Prostate gland (tissue), 2 donors: ENCODE measurements at regions not wholly inside any gene's neighbourhood (a gene's known extent, or its start where the extent isn't known, plus 50 kb on each side); places are given as distances from the start of the nearest gene placed in this dataset.

Experiments used
- CTCF ChIP-seq, 4 experiments: fragments of 200-600 bp in 2 of 4; fragments of 450-650 bp in 2 of 4; sonication (generic) in 2 of 4; IDR thresholded peaks; 1 replicate in 3 of 4; 2 replicates in 1 of 4; pipeline ENCODE4 v1.5.1; 2016 to 2019; ENCODE audit warnings: antibody characterized with exemption in 4 of 4, mild to moderate bottlenecking in 2 of 4, moderate library complexity in 2 of 4
- POLR2A ChIP-seq: fragments of 450-650 bp; IDR thresholded peaks from one replicate; pipeline ENCODE4 v1.6.1; 2016; ENCODE audit warnings: antibody characterized with exemption, mild to moderate bottlenecking

DNA sequence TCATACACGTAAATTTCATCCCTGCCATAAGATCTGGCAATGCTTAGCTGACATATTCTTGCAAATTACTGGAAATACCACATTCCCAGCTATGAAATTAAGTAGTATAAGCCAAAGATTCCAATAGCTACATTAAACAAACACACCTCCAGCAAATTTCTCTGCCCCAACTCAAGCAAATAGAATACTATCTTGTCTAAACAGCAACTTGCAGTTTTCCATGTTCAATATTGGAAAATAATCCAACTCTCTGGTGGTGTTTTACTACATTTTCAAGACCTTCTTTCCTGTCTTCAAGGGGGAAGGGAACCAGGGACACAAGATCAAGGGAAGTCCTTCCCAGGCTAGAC is 268.7 kb downstream of the TBL1XR1 start:
- TF ChIP-seq CTCF (IDR thresholded peaks at IDR 0.05), result no peak
- TF ChIP-seq POLR2A, result no peak
